Nucleus accumbens (tissue), 56 donors: ENCODE measurements at regions not wholly inside any gene's neighbourhood (a gene's known extent, or its start where the extent isn't known, plus 50 kb on each side); places are given as distances from the start of the nearest gene placed in this dataset.
"Not testable (repeated sequence)": the region's sequence is repeated elsewhere in the genome, so short reads cannot be mapped to it uniquely, and the experiment has no call there.

Source experiments
- DNase-seq, 56 donors: peaks; one replicate each; lab custom pipeline; 2025; lab: John Stamatoyannopoulos, UW

- DNase-seq, result no peak
Measured at GRCh38 chr2:16109821-16110310, 169.5 kb downstream of the MYCN start.

DNA sequence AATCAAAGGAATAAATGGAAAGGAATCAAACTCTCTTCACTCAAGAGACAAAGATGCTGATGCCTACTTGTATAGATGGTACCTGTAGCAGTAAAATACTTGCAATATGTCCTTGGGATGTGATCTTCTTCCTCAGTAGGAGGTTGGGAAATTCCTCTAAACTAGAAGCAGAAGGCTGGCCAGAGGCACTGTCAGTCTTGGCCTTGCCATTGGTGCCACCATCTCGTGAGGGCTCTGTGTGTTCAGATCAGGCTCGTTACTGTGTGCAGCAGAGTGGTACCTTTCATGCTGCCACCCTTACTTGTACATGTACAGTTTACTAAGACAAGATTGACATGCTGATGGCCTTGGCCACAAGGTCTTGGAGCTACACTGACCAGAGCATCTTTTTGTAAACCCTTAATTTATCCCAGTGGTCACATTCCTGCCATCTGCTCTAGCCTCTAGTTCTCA, 169.0 kb downstream of the MYCN start:
- no peak for DNase-seq

- DNase-seq, result no peak
Measured at GRCh38 chr2:16107246-16107645, 166.9 kb downstream of the MYCN start.

DNA sequence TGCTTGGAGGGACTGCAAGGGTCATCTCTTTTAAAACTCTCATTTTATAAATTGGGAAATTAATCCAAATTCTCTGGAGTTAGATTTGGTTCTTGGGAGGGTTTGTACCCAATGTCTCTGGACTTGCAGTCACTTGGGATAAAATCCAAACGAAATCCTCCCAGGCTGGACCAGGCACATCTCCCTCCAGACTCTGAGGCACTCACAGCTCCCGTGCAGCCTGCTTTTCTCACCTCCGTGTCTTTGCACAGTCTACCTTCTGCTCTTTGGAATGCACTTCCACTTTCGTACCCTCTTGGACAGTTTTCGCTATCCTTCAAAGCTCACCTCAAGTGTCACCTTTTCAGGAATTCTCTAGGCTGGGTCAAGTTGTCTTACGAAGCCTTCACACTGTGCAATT, 166.3 kb downstream of the MYCN start:
- peak in 1 of 56 donors; percentile 34 for DNase-seq

DNA sequence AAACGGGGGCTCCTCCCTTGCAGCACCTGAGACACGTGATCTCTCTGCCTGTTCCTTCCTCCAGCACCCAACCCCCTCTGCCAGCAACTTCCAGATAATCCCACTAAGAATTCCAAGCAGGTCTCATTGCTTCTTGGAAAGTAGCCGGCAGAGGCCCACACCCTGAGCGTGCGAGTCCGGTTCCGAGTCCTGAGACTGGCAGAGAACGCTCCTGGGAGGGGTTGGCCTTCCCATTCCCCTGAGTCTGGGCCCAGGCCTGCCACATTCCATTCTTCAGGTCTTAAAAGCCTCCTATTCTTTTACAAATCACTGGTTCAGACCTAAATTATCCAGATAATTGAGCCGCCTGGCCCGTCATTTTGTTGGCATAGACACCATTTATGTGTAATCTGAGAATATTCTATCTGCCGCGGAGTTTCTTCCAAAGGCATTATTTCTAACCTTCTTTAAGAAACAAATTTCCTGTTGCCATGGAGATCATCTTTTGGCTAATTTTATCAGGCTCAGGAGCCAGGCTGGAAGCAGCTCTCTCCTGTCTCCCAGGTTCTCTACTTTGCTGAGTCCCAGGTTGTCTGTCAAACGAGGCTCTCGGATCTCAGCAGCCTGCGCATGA, 165.4 kb downstream of the MYCN start:
- DNase-seq, result peak in 34 of 56 donors; percentile 3 to 67 (median 37)

GRCh38 chr2:16104949-16105668, 164.8 kb downstream of the MYCN start:
- peak in 7 of 56 donors; percentile 44 to 60 (median 51) for DNase-seq

DNA sequence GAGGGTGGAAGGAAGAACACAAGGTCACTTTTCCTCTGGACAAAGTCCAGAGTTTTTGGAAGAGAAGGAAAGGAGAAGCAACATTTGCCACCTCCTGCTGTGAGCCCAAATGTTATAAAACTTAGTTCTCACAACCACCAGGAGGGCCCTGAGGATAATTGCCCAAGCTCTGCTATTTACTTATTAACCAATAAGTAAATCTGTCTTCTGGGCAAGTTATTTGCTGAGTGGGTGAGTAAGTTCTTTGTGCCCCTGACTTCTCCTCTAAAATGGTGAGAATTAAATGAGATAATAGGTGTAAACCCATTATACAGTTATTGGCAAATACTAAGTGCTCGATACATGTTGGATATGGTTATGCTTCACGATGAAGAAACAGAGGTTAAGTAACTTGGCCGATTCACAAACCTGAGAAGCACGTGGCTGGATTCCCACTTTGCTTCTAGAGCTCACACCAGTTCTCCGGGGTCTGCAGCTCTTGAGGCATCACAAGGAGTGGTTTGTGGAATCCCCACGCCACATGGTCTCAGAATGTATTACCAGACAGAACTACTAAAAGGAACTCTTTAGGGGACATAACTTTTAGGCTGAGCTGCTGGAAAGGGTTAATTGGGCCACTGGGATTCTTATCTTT, 164.1 kb downstream of the MYCN start:
- DNase-seq, result no peak

- DNase-seq, result no peak
Measured at GRCh38 chr2:16103614-16104314, 163.4 kb downstream of the MYCN start.

DNA sequence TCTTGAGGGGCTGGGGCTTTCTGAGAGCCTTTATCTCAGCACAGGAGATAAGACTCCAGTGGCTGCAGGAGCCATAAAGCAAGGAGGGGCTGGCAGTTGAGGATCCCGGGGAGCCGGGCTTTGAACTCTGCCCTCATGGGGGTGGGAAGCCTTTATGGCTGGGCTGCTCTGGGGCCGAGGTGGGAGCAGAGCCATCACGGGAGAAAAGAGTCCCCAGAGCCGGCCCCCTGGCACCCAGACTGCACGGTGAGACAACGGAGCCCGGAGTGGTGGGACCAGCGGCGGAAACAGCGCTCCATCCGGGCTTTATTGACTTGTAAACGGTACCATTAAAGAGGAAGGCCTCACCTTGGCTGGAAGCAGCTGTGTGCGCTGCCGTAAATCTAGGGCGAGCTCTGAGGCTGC, 162.6 kb downstream of the MYCN start:
- no peak for DNase-seq

DNA sequence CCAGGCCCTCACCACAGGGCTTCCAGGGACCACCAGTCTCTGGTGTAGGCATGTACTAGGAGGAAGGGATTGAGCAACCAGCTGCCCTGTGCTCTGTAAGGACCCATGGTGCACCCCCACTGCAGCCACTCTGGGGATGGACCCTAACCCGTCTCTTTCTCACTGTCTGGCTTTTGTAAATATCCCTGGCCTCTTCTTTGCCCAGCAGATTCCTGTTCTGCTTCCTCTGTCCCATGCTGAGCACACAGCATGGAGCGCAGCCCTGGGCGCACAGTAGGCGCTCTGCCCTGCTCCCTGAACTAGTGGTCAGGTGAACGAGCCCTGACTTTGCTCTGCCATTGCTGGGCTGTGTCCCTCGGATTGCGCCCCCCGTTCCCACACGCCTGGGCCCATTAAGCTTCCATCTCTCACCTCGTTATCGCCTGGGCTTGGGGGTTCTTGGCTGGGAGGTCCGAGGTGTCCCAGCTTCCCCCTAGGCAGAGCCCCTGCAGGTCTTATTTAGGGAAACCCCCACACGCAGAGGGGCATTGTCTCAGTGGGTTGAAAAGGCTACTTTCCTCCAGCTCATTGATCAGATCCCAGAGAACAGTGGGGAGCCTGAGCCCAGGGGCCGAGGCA, 162.1 kb downstream of the MYCN start:
- no peak for DNase-seq

DNA sequence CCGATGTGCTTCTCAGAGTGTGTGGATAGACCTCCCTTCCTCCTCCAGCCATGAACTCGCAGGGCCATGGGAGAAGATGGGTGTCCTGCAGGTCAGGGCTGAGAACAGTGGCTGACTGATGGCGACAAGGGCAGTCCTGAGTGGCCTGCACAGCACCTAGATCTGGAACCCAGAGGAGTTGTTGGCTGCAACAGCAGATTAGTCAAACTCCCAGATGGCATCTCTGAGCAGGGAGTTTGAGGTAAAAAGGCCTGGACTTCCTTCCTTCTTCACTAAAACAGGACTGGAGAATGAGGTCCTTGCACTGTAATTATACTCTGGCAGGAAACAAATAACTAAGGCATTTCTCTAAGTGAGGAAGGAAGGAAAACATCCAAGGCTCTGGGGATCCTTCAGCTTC, 160.8 kb downstream of the MYCN start:
- DNase-seq, result no peak

- DNase-seq, result no peak
Measured at GRCh38 chr2:16100006-16100405, 159.7 kb downstream of the MYCN start.

- DNase-seq, result no peak
Measured at GRCh38 chr2:16099326-16099725, 159.0 kb downstream of the MYCN start.

DNA sequence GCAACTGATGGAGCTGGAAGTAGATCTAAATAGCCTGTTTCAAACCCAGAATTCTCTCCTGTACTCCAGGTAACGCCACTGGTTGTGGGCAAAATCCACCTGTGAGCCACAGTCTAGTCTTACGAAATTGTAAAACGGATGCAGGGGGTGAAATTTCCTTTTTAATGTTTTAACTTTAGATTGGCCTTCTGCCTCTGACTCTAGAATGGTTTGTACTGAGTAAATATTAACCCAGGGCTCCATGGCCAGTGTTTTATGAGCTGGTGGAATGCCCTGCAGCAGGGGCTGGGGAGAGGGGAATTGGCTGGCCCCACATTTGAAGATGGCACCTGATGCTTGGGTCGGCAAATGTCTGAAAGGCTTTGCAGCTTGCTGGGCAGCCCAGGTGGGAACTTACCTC, 156.6 kb downstream of the MYCN start:
- no peak for DNase-seq

GRCh38 chr2:16095483-16095882, 155.1 kb downstream of the MYCN start:
- not testable (repeated sequence) for DNase-seq

- no peak for DNase-seq
Measured at GRCh38 chr2:16094811-16095210, 154.5 kb downstream of the MYCN start.

DNA sequence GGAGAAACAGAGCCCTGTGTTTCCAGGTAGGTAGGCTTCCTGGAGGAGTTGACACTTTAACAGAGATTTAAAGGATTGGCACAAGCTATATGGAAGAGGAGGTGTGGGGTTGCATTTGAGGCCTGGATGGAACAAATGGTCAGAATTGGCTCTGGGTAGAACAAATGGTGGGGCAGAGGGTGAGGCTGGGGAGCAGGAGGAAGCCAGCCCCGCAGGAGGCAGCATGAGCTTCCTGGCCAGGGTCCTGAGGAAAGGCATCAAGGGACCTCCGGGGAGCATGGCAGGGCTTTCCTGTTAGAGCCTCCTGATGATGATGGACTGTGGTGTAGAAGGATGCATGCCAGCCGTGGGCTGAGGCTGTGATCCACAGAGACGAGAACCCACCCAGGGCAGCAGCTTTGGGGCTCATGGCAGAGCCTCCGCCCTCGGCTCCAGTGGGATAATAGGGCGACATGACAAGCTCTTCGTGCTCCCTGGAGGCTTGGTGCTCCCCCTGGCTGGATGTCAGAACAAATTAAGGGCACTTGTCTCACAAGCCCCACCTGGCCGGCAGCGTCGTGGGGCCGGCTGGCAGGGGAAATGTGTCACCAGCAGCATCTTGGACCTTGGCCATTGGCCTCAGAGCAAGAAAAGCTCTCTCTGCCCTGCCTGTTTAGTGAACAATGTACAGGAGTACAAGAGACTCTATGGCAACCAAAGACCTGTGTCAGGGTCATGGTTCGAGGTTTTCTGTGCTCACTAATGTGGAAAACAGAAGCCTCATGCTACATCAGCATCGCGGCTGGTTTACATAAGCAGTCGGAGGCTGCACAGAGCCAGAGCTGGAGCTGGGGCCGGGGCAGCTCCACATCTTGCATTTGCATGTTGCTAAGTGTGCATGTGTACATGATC, 153.5 kb downstream of the MYCN start:
- DNase-seq, result no peak

DNA sequence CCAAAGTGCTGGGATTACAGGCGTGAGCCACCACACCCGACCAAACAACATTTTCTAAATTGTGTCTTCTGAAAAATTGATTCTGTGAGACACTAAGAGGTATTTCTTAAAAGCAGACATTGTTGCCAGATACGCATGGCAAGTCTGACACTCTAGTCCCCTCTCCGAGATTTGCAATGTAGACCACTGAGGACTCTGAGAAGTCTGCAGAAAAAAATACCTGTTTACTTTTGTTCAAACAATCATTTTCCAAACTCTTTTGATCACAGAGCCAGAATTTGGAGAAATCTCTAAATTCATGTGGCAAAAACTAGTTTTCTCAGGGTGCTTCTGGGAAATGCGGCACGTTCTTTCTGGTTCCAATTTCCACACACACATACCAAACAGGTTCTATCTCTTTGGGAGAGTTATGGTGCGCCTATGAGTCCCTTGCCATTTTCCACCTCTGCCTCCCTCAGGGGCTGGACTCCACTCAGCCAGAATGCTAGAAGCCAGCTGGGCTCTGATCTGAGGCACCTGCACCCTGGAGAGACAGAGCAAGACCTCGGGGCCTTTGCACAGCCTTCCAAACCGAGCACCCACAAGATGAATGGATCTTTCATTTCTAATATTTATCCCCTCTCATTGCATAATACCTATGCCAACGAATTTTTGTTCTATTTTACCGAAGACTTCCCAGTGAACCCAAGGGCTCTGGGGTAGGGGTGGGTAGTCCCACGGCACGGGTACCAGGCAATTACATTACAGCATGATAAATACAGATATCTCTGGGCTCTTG, 152.7 kb downstream of the MYCN start:
- DNase-seq, result no peak
